ENCODE measurements at regions not wholly inside any gene's neighbourhood (a gene's known extent, or its start where the extent isn't known, plus 50 kb on each side); places are given as distances from the start of the nearest gene placed in this dataset.
"Not testable (repeated sequence)": the region's sequence is repeated elsewhere in the genome, so short reads cannot be mapped to it uniquely, and the experiment has no call there.

DNA sequence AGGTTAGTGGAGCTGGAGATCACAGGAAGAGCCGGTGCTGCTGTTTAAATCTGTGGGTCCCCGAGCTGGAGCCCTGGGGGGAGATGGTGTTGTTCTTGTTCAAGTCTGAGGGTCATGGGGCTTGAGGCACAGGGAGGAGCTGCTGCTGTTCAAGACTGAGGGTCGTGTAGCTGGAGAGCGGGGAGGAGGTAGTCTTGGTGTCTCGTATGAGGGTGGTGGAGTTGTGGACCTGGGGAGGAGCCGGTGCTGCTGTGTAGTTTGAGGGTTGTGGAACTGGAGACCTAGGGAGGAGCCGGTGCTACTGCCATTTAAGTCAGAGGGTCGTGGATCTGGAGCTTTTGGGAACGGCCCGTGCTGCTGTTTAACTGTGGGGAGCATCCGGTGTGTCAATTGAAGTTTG, 112.2 kb upstream of the SULF2 start:
- H3K36me3 ChIP-seq = no peaks in the 10 kb centered on the region
- H3K9me3 ChIP-seq = no peaks in the 10 kb centered on the region
- no peak for DNase-seq (ENCODE audit: extremely low spot score in 2 of 2)
- intact Hi-C loops (cut with DNase I) = loop anchor here (10.0 kb wide), 1 partner anchor 53 kb away; no protein-coding TSS in a partner anchor
- H3K27me3 ChIP-seq = no peaks in the 10 kb centered on the region
- H3K4me3 ChIP-seq = no peak overlapping the region
- no peaks in the 10 kb centered on the region for H3K4me1 ChIP-seq
- no peak overlapping the region for H3K27ac ChIP-seq
- TF ChIP-seq CTCF (IDR thresholded peaks at IDR 0.05) (no peak), POLR2A (IDR thresholded peaks at IDR 0.05) (no peak)

- H3K4me3 ChIP-seq; H3K9me3 ChIP-seq; H3K36me3 ChIP-seq; H3K27ac ChIP-seq; H3K4me1 ChIP-seq; H3K27me3 ChIP-seq; DNase-seq (ENCODE audit: extremely low spot score in 2 of 2): not testable (repeated sequence)
- intact Hi-C loops (cut with DNase I) = loop anchor here (5.0 to 10.0 kb wide), 2 partner anchors 48 to 625 kb away; no protein-coding TSS in a partner anchor
Measured at GRCh38 chr20:47892681-47893080, 107.4 kb upstream of the SULF2 start.

- H3K4me1 ChIP-seq; H3K27ac ChIP-seq; H3K36me3 ChIP-seq; H3K9me3 ChIP-seq; DNase-seq (ENCODE audit: extremely low spot score in 2 of 2); H3K27me3 ChIP-seq; H3K4me3 ChIP-seq: not testable (repeated sequence)
- intact Hi-C loops (cut with DNase I) = loop anchor here (5.0 to 10.0 kb wide), 2 partner anchors 46 to 627 kb away; no protein-coding TSS in a partner anchor
Measured at GRCh38 chr20:47890708-47891107, 105.4 kb upstream of the SULF2 start.

GRCh38 chr20:47889751-47890150, 104.5 kb upstream of the SULF2 start:
- intact Hi-C loops (cut with DNase I) = loop anchor here (5.0 to 10.0 kb wide), 2 partner anchors 45 to 628 kb away; no protein-coding TSS in a partner anchor
- not testable (repeated sequence) for H3K4me3 ChIP-seq; H3K27ac ChIP-seq; H3K4me1 ChIP-seq; H3K27me3 ChIP-seq; H3K36me3 ChIP-seq; H3K9me3 ChIP-seq; DNase-seq (ENCODE audit: extremely low spot score in 2 of 2)

DNA sequence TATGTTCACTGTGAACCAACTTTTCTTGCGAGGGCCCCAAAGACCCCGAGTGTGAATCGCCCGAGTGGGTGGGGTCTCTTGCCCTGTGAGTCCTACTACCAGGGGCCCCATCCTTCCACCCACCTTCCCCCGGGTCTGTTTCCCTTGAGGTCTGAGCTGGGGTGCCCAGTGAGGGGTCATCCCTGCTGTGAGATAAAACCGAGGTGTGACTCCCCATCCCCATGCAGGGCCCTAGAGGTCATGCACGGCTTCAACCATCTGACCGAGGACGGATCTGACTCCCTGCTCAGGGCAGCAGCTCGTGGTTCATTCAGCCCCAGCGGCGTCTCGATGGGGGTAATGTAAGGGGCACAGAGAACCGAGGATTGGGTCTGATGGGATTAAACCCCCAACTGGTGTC, 103.1 kb upstream of the SULF2 start:
- no peaks in the 10 kb centered on the region for H3K9me3 ChIP-seq
- no peak overlapping the region for H3K4me3 ChIP-seq
- no peaks in the 10 kb centered on the region for H3K36me3 ChIP-seq
- DNase-seq (ENCODE audit: extremely low spot score in 2 of 2) = no peak
- intact Hi-C loops (cut with DNase I) = no loop called here
- no peaks in the 10 kb centered on the region for H3K4me1 ChIP-seq
- H3K27ac ChIP-seq = no peak overlapping the region
- H3K27me3 ChIP-seq = no peaks in the 10 kb centered on the region
- TF ChIP-seq CTCF (IDR thresholded peaks at IDR 0.05) (no peak), POLR2A (IDR thresholded peaks at IDR 0.05) (no peak), POLR2AphosphoS5 (IDR thresholded peaks at IDR 0.05; ENCODE audit: insufficient read depth in 1 of 2, low read depth in 1 of 2) (no peak)

DNA sequence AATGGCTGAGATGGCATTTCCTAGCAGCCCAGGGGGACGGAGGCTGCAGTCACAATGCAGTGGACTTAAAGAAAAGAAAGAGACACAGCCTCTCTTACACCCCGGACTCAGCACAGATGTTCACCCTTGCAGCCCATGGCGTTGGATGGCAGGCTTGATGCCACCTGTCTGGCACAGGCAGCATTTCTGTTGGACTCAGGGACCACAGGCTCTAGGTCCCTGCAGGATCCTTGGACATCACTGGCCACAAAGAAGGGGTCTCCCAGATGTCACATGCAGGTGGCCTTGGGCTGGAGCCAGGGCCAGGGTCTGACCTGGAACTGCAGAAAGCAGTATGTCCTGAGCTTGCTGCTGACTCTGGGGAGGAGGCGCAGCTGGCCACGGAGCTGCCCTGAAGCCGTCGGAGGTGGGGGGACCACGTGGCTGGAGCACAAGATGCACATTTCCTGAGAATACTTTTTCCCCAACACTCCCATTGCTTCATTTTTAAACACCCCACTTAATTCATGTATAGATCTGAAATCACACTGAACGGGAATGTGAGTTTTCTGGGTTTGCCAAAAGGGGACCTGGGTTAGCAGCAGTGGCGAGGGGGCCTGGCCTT, 102.3 kb upstream of the SULF2 start:
- no peaks in the 10 kb centered on the region for H3K9me3 ChIP-seq
- H3K27ac ChIP-seq = no peak overlapping the region
- no peak overlapping the region for H3K4me3 ChIP-seq
- intact Hi-C loops (cut with DNase I) = no loop called here
- H3K4me1 ChIP-seq = no peaks in the 10 kb centered on the region
- no peak for DNase-seq (ENCODE audit: extremely low spot score in 2 of 2)
- H3K27me3 ChIP-seq = no peaks in the 10 kb centered on the region
- H3K36me3 ChIP-seq = no peaks in the 10 kb centered on the region
- TF ChIP-seq POLR2AphosphoS5 (IDR thresholded peaks at IDR 0.05; ENCODE audit: insufficient read depth in 1 of 2, low read depth in 1 of 2) = no peak
- TF ChIP-seq POLR2A (IDR thresholded peaks at IDR 0.05) = no peak
- no peak for TF ChIP-seq CTCF (IDR thresholded peaks at IDR 0.05)

DNA sequence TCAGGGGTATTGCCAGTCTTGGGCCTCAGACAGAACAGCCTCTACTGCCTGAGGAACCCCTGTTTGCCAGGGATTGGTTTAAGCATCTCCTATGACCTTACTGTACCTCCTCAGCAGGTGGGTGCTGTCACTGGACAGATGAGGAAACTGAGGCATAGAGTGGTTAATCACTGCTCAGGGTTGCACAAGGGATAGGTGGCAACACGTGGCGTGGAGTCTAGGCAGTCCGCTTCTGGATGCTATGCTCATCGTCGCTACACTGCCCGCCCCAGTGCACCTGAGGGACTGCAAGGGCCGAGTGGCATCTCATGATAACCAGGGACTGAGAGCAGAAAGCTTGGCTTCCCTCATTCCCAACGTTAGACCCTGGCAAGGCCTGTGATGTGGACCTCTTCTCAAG, 101.8 kb upstream of the SULF2 start:
- no peak for DNase-seq (ENCODE audit: extremely low spot score in 2 of 2)
- Histone ChIP-seq H3K9me3 (no peaks in the 10 kb centered on the region), H3K27ac (no peak overlapping the region), H3K4me1 (no peaks in the 10 kb centered on the region), H3K4me3 (no peak overlapping the region), H3K36me3 (no peaks in the 10 kb centered on the region), H3K27me3 (no peaks in the 10 kb centered on the region)
- TF ChIP-seq POLR2A (IDR thresholded peaks at IDR 0.05) = no peak
- TF ChIP-seq POLR2AphosphoS5 (IDR thresholded peaks at IDR 0.05; ENCODE audit: insufficient read depth in 1 of 2, low read depth in 1 of 2) = no peak
- no peak for TF ChIP-seq CTCF (IDR thresholded peaks at IDR 0.05)
- intact Hi-C loops (cut with DNase I) = no loop called here
